ENCODE measurements at regions not wholly inside any gene's neighbourhood (a gene's known extent, or its start where the extent isn't known, plus 50 kb on each side); places are given as distances from the start of the nearest gene placed in this dataset.
A peak's percentile ranks its signal among the peaks of the same experiment; 100 is the strongest.

DNA sequence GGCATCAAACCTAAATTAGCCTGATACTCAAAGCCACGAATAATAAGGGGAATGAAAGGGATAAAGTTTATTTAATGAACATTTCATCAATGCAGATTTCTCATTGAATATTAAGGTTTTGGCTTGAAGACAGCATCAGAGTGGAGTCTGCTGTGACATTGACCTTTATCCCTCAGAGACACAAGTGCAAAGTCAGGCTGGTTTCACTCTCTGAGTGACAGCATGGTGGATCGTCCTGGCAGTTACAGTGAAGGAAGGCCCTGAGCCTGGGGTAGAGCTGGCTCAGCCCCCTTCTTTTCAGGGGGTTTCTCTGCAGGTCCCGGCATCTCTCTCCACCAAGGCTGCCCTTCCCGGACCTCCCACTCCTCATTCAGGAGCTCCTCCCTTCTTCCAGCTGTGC lies 503.1 kb downstream of the PREX1 start:
- DNase-seq, result no peak

DNA sequence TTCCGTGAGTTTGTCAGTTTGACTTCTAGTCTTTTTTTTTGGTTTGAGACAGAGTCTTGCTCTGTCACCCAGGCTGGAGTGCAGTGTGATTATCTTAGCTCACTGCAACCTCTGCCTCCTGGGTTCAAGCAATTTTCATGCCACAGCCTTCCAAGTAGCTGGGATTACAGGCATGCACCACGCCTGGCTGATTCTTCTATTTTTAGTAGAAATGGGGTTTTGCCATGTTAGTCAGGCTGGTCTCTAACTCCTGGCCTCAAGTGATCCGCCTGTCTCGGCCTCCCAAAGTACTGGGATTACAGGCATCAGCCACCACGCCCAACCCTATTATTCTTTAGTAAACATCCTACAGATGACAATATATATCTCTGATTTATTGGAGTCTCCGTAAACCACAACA lies 506.5 kb downstream of the PREX1 start:
- no peak for DNase-seq

DNA sequence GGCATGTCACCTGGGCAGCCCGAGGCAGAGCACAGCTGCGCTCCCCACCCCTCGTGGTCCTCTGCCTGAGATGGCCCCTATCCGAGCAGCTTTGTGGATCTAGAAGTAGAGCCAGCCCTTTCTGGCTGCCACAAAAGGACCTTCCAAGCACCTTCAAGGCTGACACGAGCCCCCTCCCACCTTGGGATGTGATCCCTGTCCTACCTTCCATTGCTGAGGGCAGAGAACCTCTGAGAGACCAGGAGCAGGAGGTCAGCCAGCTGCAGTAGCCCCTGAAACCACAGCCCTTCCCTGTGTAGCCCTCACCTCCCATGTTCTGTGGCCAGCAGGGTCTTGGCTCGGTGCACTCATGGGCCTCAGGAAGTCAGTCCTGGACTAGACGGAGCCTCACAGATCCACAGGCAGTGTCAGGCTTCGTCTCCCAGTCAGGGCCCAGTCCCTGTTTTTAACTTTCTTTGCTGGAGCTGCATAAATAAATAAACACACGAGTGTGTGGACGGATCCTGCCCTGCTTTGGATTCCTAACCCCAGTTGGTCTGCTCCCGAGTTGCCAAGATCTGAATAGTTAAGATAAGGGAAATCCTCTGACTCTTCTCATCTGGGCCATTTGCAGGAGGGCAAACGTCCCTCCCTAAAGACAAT lies 507.7 kb downstream of the PREX1 start:
- DNase-seq, result no peak

DNA sequence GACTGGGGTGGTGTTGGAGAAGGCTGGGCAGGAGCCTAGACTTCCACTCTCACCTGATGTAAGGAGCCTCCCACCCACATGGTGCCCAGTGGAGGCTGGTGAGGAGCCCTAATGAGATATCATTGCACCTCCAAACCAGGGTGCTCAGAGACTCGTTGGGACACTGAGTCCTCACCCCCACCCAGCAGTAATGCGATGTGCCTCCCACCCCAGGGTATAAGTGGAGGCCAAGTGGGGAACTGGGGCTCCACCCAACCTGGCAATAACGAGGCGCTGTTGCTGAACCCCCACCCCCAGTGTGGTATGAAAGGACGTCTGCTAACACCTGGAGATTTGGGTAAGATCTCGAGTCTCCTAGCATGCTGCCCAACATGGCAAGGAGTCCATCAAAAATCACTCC lies 510.2 kb downstream of the PREX1 start:
- no peak for DNase-seq

DNA sequence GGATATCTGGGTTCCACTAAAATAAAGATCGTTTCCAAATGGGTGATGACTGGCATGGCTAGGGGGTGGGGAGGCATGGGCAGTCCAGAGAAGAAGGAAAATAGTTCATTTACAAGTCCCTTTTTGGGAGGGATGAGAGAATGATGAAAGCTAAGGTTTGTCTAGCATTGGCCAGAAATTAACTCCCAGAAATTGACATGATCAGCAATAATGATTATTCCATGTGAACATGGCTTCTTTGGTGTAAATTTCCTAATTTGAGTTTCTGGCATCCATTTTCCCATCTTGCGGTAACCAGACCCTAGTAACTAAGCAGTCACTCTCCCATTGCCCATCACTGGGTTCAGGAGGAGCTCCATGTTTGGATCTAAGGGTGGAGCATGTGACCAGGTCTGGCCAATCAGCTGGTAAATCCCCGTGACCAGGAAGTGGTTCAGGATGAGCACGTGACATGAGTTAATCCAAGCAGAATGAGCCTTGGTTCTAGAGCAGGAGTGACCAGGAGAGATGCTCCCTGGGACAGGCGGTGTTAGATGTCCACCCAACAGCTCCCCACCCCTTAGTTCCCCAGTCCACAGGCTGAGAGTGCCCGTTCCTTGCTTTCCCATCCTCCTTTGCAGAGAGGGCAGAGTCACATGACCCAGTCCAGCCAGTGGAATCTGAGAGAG lies 512.7 kb downstream of the PREX1 start:
- no peak for DNase-seq

DNA sequence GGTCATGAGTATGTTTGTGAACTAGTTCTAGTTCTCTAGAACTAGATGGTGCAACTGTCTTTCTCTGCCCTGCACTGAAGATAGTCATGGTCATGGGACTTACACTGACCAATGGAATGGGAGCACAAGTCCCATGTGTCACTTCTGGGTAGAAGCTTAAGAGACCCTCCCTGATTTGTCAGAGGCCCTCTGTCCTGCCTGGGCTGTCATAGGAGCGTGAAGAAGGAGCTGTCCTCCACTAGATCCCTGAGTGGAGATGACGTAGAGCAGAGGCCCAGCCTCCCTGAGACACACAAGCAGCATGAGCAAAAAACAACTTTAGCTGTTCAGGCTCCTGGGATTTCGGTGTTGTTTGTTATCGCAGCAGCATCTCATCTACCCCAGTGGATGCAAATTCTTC lies 514.5 kb downstream of the PREX1 start:
- no peak for DNase-seq

DNA sequence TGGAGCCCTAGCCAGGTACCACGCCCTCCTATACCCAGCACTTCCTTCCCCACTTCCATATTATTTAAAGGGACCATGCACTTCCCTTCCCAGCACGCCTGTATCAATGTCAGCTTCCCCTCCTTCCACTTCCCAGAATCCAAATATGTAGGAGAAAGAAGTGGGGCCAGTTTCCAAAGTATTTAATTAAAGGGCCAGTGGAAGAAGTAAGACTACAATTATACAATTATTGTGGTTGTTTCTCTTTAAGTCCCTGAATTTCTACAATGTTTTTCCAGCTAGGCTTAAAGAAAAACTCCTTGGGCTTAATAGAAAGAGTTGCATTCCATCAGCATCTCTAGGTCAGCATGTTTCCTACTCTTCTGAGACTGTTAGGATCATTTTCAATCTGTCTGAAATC lies 515.8 kb downstream of the PREX1 start:
- no peak for DNase-seq

DNA sequence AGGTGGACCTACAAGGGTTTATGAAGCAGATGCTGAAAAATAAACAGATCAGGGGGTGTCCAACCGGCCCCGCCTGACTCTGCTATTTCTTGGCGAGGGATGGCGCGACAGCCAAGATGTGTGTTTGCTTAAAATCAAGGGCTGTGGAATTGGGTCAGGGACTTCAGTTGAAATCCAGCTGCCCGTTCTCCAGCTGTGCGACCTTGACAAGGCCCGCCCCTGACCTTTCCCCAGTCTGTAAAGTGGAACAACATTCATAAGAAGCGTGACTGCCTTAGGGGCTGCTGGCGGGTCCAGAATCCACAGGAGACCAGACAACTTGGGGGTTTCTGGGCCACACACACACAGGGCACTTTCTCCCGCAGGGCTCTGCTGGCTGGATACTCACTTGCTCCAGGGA lies 517.5 kb downstream of the PREX1 start:
- no peak for DNase-seq

DNA sequence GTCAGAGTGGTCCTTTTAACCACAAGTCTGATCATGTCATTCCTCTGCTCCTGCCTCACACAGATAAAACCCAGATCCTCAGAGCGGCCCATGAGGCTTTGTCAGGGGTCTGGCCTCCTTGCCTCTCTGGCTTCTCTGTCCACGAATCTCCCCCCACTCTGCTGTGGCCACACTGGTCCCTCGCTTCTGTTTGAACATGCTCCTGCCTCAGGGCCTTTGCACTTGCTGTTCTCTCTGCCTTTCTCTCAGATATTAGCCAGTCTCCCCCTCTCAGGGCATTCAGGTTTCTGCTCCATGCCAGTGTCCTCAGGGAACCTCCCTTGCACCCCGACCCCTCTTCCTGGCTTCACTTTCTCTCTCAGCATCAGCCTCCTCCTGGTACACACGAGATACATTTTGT lies 518.5 kb downstream of the PREX1 start:
- no peak for DNase-seq

DNA sequence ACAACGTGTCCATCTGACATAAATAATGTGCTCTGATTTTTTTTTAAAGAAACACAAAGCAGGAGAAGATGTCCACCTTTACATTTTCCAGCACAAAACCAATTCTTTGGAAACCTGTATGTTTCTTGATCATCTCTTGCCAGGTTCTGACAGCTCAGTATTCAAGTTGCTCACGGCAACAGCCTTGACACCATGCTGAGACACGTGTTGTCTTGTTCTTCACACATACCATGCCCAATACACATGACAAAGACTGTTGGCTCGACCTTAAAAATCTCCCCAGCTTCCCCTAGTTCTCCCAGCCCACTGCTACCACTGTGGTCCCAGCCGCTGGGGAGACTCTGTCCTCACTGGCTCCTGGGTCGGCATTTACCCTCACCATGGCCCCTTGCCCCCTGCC lies 518.9 kb downstream of the PREX1 start:
- no peak for DNase-seq

DNA sequence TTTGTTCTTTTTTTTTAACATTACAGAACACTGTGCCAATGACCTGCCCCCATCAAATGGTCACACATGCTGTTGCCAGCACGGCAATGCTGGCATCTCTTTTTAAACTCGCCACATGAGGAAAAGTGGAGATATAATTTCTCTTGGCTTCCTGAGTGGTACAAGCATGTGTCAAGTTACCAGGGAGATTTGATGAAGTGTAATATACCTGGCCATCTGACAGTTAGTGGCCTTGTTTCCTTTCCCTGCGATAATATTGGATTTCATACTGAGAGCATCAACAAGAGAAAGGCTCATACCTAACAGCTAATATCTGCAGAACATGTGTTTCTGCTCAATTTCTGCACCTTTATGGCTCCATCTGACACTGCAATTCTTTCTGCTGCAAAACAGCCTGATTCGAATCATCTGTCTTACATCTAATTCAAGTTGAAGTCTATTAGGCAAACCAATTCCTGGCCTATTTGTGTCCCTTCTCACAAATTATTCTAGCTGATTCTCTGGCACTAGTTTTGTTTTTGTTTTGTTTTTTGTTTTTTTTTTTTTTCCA lies 519.5 kb downstream of the PREX1 start:
- DNase-seq, result no peak

DNA sequence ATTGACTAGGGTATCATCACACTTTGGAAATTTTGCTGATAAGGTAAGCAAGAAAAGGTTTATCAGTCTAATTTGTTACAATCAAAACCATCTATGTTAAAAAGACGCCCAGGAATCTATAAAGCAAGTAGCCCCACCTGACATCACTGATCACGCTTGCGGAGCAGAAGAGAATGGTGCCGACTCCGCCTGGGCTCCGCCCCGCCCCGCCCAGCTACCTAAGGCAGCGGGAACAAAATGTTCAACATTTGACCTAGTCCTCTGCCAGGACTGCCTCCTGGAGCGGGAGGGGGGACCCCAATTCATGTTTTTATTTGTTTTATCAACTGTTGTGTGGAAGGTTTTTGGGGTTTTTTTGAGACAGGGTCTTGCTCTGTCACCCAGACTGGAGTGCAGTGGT lies 520.5 kb downstream of the PREX1 start:
- no peak for DNase-seq

DNA sequence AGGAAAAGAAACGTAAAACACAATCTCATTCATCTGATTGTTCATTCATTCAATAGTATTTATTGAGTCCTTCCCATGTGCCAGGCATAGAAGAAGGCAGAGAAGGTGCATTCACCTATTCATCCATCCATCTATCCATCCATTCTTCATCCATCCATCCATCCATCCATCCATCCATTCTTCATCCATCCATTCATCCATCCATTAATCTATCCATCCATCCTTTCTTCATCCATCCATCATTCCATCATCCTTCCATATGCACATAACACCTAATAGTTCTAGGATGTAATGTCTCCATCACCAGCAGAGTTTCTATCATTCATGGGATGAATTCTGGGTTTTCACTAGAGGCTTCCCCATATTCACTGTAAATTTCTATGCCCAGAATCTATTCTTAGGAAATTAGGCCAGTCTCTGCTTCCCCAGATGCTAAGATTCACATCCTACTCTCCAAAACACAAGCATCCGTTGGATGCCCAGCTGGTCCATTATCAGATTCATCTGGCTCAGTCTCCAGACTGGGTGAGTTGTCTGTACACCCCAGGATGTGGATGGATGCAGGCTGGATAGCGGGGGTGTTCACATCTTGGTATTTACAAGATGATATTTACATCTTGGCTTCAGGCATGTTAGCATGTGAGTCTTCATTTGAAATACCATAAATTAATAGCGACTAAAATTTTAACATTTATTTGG lies 517.7 kb upstream of the SULF2 start:
- DNase-seq, result no peak

DNA sequence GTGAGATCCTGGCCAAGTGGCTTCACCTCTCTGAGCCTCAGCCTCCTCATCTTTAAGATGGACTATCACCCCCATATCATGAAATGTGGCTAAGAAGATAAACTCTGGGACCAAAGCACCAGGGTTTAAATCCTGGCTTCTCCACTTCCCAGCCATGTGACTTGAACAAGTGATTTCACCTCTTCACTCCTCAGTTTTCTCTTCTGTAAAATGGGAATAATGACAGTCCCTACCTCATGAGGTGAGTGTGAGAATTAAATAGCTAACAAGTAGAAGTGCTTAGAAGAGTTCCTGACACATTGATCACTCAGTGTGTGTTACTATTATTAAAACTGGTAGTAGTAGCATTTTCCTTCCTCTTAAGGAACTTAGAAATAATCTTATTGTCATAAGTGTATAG lies 516.9 kb upstream of the SULF2 start:
- DNase-seq, result no peak

DNA sequence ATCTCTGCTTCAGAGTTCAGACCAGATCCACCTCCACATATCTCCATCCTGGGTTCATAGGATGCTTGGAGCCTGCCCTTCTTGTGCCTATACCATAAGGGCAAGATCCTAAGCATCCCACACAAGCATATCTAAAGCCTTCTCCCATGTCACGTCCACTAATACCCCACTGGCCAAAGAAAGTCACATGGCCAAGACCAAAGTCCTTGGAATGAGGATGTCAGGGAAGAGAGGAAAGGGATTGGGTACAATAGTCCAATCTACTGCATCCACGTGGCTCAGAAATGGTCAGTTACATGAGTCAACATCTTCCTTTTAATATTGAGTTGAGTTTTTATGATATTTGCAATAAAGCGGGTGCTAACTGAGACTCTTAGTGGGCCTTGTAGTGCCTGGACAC lies 515.9 kb upstream of the SULF2 start:
- no peak for DNase-seq

DNA sequence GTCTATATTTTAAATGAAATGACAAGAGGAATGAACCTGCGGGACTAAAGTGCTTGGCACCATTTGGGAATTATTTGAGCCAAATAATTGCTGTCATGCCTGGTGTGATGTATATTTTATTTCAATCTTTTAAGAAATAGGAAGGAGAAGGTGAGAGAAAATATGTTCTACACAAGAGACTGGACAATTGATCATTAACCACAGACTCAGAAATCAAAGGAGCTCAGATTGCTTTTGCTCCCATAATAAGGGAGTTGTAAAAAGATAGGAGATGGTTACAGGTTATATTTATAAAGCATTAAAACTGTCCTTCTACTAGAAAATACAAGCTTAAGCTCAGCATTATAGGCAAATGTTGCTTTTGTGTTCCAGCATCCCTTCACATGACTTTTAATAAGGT lies 515.2 kb upstream of the SULF2 start:
- DNase-seq, result no peak

DNA sequence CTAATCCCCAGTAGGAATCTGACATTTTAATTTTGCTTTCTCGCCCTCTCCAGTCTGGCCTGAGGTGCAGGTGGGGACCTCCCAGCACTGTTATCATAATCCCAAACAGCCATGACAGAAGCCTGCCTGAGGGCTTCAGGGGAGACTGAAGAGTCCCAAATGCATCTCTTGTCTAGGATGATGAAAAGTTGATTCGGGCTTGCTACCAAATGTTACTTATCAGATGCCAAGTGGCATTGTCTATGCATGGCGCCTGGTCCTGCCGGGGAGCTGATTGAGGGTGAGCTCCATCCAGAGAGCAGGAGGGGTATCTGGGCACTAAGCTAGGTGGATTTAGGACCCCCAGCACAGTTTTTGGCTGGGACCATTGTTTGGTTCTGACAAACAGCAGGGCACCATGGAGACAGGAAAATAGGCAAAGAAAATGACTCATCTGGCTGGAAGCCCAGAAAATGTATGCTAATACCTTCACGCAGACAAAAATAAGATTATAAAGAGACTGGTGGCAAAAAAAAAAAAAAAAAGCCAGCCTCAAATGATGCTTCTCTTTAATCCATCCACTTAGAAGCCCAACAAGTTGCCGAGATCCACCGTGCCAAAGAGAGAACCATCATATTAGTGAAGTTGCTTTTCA lies 513.7 kb upstream of the SULF2 start:
- no peak for DNase-seq

DNA sequence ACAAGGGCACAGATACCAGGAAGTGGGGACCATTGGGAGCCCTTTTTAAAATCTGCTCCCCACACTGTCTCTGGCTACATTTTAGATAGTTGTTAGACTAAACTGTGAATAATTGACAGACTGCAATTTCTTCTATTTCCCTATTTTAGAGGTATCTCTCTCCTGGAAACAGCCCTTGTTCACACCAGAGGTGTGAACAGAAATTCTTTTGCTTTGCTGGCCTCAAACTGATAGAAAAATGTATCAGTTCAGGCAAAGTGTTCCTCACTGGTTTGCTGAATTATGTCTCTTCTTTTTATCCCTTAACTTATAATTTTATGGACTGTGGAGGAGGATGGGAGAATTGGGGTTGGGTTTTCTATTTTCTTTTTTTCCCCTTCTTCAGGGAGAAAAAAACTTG lies 513.2 kb upstream of the SULF2 start:
- no peak for DNase-seq

DNA sequence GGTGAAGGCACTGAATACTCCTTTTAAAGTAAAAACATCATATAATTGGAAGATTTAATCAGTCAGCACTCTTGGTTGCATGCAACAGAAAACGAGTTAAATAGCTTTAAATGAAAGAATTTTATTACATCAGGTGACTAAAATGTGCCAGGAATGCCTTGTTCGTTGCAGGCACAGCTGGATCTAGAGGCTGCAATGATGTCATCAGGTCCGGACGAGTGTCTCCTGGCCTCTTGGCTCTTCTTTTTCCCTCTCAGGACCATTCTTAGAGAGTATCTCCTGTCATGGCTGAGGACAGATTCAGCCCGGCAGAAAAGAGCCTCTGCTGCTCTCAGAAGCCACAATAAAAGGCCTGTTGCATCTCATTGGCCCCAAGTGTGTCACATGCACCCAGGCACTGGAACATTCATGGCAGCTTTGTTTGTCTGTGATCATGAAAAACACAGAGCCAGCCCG lies 510.7 kb upstream of the SULF2 start:
- DNase-seq, result no peak

DNA sequence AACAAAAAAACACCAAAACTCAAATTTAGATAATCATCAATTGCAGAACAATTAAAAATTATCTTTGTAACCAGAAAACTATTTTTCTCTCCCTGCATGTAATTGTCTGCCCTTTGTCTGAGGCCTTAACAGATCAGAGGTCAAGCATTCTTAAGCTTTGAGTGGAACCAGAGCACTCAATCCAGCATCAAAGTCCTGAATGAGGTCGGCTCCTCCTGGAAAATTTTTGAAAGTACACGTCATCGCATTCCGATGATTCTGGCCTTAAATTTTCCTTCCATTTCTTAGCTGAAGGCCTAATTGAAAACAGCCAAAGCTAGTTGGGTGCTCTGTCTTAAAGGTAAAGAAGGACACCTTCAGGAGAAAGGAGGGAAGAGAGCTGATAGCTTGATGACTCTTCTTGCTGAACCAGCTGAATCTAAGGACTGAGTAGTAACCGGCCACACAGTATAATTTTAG lies 510.2 kb upstream of the SULF2 start:
- DNase-seq, result no peak

DNA sequence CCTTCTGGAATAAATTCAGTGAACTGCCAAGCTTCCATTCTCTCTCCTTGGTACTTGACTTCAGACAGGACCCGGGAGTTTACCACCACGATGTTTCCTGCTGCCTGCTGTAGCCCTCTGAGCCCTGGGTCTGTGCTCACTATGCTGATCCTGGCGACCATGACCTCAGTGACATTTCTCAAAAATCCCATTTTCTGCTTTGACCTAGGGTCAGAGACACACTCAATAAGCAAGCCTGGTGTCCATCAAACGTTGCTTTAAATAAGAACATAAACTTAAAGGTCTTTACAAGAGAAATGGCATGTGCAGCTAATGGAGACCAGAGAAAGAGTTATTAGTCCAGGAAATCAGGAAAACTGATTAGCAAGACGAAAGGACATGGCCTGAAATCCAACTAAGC lies 509.7 kb upstream of the SULF2 start:
- no peak for DNase-seq

DNA sequence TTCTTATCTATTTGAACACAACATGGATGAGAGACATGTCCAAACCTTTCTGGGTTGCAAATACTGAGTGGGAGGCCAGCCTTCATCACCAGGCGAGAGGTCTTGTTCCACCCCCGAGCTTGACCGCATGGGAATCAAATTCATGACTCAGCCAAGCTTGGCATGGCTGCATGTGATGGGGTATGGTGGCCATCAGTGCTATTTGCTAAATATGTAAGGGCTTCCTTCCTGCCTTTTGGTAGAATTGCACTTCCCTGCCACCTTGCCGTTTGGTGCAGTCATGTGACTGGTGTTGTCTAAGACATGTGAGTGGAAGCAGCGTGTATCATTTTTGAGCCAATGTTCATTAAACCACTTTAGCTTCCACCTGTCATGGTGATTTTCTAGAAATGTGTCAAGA lies 508.9 kb upstream of the SULF2 start:
- DNase-seq, result peak in 2 of 3 donors; percentile 4 to 7

DNA sequence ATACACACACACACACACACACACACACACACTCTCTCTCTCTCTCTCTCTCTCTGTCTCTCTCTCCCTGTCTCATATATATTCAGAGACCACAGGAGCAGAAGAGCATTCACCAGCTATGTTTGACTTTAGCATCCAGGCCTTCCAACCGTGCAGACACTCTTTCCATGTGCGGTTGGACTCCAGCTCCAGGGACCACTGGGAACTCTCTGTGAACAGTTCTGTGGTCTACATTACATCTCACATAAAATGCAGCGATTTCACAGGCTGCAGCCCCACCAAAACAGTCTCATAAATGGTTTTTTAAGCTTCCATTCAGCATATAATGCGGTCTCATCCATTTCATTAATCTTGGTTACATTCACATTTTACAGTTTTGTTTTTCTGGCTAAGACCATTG lies 508.4 kb upstream of the SULF2 start:
- DNase-seq, result no peak

DNA sequence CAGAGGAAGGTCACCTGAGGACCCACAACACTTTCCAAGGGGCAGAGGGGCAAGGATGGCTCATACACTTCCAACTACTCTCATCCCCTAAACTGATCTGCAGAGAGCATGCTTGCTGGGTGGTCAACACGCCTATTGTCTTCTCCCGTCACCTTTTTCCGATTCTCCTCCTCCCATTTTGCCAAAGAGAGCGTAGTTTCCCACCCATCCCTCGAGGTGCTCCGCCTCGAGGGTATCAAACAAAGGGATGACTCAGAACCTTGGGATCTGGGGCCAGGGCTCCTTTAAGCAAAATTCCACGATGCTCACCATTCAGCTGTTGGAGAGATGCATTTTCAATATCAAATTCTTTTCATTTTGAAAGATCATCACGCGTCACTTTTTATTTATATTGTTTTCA lies 507.5 kb upstream of the SULF2 start:
- no peak for DNase-seq

Data from suppressor macrophage treated with lipopolysaccharide for 1 hour (primary cell).